GM21717 (cell line): ENCODE measurements at regions not wholly inside any gene's neighbourhood (a gene's known extent, or its start where the extent isn't known, plus 50 kb on each side); places are given as distances from the start of the nearest gene placed in this dataset.

ENCODE experiments used
- ATAC-seq: cut with Tn5 transposase; IDR thresholded peaks from one replicate; pipeline ENCODE4 v1.9.1; 2021; ENCODE audit warnings: mild to moderate bottlenecking, moderate library complexity; ENCODE audit not compliant: unreplicated experiment

DNA sequence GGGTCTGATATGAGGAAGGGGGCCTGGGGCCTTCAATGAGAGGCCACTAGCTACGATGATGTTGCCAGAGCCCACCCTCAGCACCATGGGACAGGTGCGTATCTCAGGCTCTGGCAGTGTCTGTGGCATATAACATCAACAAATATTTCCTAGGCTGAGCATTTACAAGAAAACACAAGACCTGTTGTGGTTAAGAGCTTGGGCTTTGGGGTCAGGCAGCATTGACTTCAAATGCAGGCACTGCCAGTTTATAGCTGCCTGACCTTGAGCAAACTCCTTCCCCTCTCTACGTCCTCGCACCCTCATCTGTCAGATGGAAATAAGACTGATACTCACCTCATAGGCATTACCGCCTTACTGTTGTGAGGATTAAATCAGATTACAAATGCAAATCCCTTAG is 156.0 kb downstream of the KATNAL1 start:
- no peak for ATAC-seq

DNA sequence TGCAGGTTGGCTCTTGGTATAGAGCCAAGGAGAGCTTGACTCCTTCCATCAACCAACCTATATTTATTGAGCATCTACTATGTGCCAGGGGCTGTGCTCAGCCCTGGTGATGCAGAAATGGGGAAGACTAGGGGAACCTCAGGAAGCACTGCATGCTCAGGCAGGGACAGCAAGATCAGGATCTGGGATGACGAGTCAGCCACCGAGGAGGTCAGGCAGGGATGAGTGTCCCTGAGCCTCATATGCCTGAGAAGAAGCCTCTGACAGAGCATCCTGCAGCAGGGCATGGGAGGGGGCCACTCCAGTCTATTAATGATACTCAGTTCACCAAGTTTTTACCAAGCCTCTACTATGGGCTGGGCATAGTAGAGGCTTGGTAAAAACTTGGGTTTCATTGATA is 158.1 kb downstream of the KATNAL1 start:
- no peak for ATAC-seq

DNA sequence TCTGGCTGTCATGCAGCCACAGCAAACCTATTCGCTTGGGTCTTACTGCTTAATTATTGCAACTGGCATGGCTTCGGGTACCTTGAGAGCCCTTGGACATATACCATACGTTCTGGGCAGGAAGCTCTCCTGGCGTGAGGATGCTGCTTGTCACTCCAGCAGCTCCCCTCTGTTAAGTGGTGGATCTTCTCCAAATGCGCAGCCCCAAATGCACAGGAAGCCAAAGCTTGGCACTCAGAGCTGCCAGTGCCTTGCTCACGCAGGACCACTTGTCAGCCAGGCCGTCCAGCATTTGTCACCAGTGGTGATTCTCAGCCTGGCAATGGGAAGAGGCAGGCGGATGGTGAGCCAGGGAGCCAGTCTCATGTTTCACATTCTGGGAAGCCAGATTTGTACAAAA is 158.6 kb downstream of the KATNAL1 start:
- no peak for ATAC-seq

DNA sequence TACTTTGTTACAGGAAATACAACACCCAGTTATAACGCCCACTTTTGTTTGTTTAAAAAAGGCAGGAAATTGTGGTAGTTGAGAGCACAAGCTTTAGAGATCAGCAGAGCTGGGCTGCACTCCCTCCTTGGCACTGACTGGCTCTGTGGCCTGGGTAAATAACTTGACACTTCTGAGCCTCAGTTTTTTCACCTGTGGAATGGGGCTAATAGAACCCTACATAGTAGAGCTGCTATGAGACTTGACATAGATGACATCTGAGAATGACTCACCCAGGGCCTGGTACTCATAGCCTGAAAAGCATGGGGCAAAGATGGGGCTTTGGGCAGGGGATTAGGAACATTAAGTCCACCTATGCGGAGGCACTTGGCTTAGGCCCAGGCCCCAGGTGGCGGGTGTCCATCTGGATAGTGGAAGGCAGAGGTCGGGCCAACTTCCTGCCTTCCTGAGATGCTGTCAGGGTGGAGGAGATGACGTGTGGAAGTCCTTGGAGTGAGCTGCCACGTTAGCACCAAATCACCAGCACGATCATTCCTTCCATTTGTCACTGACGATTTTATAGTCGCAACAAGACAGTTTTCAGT is 159.1 kb downstream of the KATNAL1 start:
- no peak for ATAC-seq

DNA sequence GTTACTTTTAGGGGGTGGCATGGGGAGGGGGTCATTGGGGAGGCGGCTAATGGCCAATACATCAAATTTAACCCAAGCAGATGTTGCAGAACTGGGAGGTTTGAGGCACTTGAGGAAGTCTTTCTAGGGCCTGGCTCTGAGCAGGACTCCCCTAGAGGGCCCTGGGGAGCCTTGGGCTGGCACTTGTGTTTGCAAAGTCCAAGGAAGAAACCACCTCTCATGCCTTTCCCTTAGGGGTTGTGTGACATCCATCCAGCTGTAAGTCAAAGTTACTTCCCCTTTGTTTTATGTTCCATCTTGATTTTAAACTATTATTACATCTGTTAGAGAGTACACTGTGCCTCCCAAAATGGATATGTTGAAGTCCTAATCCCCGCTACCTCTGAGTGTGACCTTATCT is 159.9 kb downstream of the KATNAL1 start:
- ATAC-seq, result no peak

DNA sequence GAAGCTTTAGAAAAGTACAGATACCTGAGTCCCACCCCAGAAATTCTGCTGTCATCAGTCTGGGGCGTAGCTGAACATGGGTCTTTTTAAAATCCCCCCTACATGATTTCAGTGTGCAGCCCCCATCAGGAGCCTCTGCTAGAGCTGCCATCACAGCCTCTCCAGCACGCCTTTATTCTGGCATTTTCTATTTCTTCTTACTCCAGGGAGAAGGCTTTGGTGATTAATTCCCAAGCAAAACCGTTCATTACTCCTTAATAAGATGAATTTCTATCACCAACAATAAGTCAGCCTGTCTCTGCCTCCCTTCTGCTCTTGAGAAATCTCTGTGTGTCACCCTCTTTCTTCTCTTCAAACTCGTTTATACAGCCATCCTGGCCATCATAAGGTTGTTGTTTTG is 160.3 kb downstream of the KATNAL1 start:
- ATAC-seq, result no peak

DNA sequence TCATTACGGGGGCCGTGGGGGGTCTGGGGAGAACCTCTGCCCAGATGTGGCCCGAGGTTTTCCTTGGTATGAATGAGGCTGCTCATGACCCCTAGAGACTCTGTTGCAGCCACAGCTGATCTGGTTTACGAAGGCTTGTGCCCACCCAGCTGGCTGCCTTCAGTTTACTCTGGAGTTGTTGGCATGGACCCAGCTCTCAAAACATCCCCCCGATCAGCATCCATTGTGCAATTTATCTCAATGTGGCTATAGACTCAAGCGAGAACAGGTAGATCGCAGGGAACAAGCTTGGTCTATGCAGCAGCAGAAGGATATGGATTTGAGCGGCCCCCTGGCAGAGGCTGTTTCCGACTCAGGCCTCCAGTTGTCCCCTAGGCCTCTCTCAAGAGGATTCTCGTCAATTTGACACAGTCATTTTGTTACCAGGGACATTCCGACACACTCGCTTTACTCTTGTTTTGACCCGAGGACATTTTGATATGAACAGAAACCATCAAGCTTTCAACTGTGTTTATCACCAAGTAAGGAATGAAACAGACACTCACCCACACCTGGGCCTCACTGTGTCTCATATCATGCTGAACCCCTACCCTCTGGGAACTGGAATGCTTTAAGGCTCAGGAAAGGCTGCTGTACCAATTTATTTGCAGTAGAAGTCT is 161.5 kb downstream of the KATNAL1 start:
- ATAC-seq, result peak; percentile 61

DNA sequence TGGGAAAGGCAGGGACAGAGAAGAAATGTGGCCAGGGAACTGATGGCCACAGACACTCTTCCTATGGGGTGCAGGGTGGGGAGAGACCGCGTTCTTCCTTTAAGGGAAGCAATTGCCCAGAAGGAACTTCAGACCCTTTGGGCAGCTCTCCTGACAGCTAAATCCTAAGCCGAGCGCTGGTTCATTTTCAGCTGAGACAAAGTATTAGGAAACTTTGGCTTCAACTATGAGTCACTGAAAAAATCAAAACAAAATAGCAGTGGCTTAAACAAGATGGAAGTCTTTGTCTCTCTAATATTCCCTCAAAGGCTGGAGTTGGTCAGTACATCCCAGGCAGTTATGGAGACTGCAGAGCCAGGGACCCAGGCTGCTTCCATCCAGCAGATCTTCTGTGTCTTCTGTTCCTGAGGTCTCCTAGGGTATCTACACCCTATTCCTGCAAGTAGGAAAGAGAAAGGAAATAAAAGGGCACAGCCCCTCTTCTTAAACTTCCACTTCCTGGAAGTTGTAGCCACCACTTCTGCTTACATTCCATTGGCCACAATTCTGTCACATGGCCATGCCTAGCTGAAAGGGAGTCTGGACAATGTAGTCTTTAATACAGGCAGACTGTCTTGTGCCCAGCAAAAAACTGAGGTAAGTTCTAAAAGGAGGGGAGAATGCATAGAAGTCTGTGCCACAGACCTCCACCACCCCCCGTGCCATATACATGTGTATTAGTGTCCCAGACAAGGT is 163.5 kb downstream of the KATNAL1 start:
- no peak for ATAC-seq

DNA sequence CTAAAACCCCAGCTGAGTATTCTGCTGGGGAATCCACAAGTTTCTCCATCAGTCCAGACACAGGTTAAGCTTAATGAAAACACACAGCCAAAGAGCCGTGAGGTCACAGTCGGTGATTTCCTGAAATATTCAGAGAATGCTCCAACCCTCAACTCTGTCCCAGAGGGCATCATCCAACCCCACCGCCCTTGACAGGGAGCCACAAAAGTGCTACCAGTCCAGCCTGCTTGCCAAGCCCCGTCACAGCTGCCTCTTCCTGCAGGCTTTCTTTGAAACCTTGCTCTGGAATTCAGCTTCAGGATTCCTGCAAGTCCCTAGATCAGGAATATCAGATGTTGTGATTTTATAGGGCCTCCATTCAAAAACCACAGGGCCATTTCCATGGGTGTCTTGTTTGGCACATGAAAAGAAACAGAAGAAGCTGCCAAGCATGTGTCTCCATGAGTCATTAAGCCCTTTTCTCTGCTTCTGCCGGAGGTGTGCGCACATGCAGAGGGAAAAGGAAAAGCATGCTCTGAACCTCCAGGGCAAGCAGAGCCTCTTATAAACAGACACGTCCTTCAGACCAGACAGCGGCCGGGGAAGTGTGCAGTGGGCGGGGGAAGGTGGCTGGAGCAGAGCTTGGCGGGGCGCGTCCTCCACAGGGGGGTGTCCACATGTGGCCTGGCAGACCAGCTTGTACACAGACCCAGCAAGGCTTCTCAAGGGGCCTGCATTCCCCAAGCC is 164.7 kb downstream of the KATNAL1 start:
- no peak for ATAC-seq

DNA sequence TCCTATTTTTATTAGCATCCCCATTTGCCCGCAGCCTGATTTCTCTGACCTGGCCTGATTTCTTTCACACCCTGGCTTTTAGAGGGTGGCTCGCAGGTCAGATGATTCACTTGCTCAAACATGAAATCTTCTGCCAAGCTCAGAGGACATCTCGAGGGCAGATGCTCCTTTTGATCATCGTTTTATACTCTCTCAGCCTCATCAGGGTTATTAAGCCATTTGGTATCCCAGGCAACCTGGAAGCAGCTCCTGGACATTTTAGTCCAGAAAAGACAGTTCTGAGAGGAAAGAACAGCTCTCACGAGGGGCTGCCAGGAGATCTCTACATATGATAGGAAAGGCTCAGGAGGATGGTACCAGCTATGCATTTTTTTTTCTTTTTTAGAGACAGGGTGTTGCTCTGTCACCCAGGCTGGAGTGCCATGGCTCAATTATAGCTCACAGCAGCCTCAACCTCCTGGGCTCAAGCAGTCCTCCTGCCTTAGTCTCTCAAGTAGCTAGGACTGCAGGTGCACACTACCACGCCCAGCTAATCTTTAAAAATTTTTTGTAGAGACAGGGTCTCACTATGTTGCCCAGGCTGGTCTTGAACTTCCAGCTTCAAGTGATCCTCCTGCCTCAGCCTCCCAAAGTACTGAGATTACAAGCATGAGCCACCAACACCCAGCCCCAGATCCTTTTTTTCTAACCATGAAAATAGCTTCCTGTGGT is 165.4 kb downstream of the KATNAL1 start:
- ATAC-seq, result no peak

DNA sequence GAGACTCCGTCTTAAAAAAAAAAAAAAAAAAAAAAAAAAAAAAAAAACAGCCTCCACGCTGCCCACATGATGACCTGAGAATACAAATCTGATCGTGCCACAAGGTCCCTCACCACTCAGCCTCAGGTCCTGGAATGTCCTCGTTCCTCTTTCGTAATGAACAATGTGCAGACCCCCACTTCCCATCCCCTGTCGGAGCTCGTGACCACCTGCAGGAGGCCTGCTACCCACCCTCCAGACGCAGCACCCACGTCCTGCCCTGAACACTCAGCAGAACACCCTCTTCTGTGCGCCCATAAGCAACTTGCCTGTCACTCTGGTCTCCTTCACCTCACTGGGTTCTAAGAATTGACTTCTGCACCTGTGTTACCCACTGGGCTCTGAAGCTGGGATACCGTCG is 166.4 kb downstream of the KATNAL1 start:
- no peak for ATAC-seq

DNA sequence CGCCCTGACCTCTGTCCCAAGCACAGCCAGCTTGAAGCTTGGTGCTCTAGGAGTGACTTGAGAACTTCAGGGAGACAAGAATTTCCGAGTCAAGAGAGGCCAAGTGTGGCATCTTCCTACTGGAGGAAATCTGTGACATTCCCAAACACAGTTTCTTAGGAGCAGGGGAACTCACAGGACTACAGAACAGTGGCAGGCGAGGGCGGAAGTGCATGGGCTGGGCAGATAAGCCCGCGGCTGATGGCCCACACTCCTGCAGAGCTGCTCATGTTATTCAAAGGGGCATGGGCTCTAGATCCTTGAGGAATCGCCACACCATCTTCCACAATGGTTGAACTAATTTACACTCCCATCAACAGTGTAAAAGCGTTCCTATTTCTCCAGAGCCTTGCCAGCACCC is 168.8 kb downstream of the KATNAL1 start:
- no peak for ATAC-seq

DNA sequence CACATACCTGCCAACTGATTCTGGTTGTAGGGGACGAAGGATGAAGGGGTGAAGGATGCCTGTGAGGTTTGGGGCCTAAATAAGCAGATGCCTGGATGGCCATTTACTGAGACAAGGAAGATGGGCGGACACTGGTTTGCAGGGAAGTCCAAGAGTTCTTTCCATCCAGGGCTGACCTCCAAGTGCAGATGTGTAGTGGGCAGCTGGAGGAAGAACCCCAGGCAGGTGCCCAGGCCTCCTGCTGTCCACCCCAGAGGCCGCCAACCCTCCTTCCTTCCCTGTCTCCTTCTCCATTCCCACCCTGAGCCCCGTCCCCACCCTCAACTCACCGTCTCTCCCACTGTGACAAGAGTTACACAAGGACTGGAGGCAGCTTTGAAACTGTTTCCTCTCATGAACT is 171.5 kb downstream of the KATNAL1 start:
- ATAC-seq, result no peak

DNA sequence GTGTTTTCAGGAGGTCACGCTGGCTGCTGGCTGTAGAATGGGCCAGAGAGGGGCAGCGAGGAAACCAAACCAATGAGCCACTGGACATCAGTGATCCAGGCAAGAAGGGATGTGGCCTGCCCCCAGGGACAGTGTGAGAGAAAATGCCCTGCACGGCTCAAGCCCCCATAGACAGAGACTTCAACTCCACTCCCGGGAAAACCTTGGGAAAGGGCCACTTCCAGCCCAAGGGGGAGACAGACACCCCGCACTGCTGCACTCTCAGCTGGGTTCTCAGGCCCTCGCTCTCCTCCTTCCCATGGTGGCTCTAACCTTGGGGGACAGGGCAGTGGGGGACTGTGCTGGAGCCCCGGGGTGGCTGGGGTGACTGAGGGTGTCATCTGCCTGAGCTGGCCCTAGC is 172.0 kb downstream of the KATNAL1 start:
- no peak for ATAC-seq

DNA sequence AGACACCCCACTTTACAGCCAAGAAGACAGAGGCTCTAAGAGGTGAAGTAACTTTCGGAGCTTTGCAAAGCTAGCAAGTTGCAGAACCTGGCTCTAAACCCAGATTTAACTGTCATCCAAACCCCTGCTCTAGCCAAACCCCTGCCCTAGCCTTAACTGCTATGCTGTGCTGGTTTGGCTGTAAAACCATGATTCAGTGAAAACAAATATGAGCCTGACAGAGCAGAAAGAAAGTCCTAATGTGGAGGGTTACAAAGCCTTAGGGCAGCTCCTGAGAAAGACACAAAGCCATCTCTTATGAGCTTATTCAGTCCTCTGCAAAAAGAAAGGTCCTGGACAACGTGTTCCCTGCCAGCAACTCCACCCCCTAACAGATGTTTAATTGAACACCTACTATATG is 172.8 kb downstream of the KATNAL1 start:
- ATAC-seq, result no peak

DNA sequence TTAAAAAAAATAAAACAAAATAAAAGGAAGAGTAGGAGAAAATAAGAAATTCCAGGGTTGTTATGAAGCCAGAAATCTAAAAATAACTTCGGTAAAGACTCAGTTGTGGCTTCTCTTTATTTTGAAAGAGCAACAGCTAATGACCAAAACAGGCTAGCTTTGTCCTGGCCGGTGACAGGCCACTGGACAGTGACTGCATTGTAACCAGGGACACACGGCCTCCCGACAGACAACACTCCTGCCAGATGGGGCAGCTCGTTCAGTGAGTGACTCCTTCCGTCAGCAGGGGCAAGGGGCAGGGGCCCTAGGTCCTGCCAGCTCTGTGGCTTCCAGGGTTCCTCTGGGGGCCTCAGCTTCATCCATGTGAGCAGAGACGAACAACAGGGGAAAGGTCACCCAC is 173.4 kb downstream of the KATNAL1 start:
- no peak for ATAC-seq

DNA sequence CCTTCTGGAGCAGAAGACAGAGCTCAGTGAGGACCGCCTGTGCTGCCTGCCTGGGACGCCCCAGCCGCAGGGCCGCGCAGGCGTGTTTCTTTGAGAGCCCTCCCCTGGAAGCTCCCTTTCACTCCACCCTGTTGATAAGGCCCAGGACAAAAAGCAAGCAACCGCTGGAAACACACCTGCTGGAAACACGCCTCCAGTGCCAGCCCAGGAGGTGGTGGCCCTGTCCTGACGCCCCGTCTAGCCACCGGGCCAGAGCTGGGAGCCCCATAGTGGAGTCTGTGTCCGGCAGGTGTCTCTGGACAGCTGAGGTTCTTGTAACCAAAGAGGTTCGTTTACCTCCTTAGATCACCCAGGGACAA is 173.8 kb downstream of the KATNAL1 start:
- no peak for ATAC-seq

DNA sequence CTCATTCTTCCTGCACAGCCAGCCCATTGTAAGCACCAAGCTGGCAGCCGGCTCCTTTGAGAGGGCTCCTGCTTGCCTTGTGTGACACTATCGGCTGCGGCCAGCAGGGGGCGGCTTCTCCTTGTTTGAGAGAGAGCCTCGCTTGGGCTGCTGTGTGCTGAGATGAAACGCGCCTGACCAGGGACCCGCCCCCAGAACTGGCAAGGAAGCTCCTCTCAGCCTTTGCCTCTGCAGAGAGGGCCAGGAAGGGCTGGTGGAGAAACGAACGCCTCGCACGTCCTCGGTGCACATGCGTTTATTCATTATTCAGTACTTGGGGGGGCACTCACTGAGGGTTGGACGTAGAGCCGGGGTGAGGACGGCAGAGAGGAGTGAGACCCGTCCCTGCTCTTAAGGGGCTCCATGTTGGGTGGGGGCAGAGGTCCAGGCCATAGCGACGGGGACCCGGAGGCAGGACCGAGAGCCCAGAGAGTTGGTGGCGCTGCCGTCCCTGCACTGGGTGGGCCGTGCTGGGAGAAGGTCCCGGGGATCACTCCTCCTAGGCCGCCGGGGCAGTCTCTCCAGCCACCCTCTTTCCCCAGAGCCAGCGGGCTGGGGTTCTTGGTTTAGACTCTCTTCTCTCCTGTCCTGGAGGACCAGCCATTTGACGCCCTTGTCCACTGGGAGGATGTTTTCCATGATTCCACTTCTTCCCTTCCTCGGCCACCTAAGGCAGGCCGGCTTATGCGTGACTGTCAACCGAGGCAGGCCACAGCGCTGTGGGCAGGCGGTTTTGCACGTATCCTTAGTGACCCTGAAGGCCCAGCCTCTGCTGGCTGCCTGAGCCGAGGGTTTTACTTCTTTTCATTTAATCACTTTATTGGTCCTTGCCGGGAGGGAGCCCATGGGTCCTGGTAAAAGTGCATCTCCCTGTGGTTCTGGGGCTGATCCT is 174.5 kb downstream of the KATNAL1 start:
- peak; percentile 95 for ATAC-seq

DNA sequence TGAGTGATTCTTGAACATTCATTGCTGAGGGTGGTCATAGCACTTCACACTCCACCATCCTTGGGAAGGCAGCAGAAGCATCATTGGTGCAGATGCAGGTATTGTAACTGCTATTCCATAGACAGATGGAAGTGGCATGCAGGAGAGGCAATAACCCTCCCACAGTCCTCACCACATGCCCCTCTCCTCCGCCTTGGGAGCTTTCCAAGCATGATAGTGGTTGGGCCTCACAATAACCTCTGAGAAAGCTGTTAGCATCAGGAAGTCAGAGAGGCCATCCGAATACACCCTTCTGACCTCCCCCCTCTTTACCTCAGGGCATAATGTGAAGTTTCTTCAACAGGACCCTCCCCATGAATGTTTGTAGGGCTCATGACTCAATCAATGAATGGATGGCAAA is 177.9 kb downstream of the KATNAL1 start:
- no peak for ATAC-seq

DNA sequence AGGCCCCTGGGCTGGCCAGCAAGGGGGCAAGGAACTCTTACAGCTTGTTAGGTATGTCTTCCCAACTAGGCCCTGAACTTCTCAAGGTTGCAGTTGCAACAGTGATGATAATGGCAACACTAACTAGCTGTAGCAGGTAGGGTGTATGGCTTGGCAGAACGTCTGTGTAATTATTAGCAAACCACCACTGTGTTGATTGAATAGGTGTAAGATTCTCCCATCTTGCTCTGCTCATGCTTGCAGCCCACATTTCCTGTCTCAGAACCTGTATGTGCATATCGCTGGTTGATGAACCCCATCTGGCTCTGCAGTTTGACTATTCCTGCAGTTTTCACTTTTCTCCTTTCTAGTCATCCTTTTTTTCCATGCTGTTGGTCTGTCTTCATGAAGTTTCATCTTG is 178.8 kb downstream of the KATNAL1 start:
- ATAC-seq, result no peak
